ENCODE measurements at regions not wholly inside any gene's neighbourhood (a gene's known extent, or its start where the extent isn't known, plus 50 kb on each side); places are given as distances from the start of the nearest gene placed in this dataset.

- Histone ChIP-seq H3K4me3 (no peak overlapping the region), H3K36me3 (ENCODE audit: low read depth, missing control alignments) (no peaks in the 10 kb centered on the region), H3K27me3 (no peaks in the 10 kb centered on the region), H3K27ac (no peak overlapping the region), H3K4me1 (no peaks in the 10 kb centered on the region), H3K9me3 (no peaks in the 10 kb centered on the region)
- no peak for TF ChIP-seq POLR2A (IDR thresholded peaks at IDR 0.05)
- TF ChIP-seq CTCF (IDR thresholded peaks at IDR 0.05) = no peak
- 48 to 58% methylated on average over 1 of the region's 1 CpG for WGBS, 2 donors
- no peak for DNase-seq
- intact Hi-C loops (cut with DNase I; ENCODE audit: low total_unique reads) = no loop called here
These were observed 207.0 kb upstream of the COL3A1 start for GRCh38 chr2:188767176-188767575.

DNA sequence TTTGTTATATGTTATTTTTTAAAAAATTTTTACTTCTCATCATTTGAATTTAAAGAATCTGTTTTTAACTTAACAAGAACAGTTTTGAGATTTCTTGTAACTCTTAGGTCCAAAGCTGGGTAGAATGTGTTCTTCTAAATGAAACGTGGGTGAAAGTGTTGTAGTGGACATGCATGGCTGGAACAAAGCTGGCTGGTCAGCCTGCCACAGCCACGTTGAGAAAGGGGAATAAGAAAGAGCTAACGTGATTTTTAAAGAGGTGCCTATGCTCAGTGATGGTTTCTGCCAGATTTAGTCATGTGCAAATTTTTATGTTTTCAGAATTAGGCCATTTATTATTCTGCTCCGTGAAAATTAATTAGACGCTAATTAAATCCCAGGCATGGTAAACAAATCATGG is 203.9 kb upstream of the COL3A1 start:
- H3K9me3 ChIP-seq = no peaks in the 10 kb centered on the region
- intact Hi-C loops (cut with DNase I; ENCODE audit: low total_unique reads) = no loop called here
- no peak overlapping the region for H3K4me3 ChIP-seq
- no peaks in the 10 kb centered on the region for H3K36me3 ChIP-seq (ENCODE audit: low read depth, missing control alignments)
- no peaks in the 10 kb centered on the region for H3K4me1 ChIP-seq
- H3K27ac ChIP-seq = no peak overlapping the region
- no peak for TF ChIP-seq POLR2A (IDR thresholded peaks at IDR 0.05)
- H3K27me3 ChIP-seq = no peaks in the 10 kb centered on the region
- no peak for DNase-seq
- 62 to 65% methylated on average over 5 of the region's 5 CpGs for WGBS, 2 donors

DNA sequence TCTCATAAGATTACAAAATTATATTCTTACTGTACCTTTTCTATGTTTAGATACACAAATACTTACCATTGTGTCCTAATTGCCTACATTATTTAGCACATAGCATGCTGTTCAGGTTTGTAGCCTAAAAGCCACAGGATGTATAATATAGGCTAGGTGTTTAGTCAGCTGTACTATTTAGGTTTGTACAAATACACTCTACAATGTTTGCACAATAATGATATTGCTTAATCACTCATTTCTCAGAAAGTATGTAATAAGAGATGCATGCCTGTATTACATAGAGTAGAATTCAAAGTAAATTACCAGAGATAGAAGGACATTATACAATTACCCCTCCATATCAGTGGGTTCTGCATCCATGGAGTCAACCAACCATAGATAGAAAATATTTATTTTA is 201.1 kb upstream of the COL3A1 start:
- intact Hi-C loops (cut with DNase I; ENCODE audit: low total_unique reads) = no loop called here
- Histone ChIP-seq H3K9me3 (no peaks in the 10 kb centered on the region), H3K36me3 (ENCODE audit: low read depth, missing control alignments) (no peaks in the 10 kb centered on the region), H3K27ac (no peak overlapping the region), H3K4me1 (no peaks in the 10 kb centered on the region), H3K27me3 (no peaks in the 10 kb centered on the region), H3K4me3 (no peak overlapping the region)
- no peak for DNase-seq
- TF ChIP-seq CTCF (IDR thresholded peaks at IDR 0.05) = no peak
- no peak for TF ChIP-seq POLR2A (IDR thresholded peaks at IDR 0.05)

GRCh38 chr2:188776634-188777033 is 197.5 kb upstream of the COL3A1 start:
- intact Hi-C loops (cut with DNase I; ENCODE audit: low total_unique reads) = no loop called here
- no peaks in the 10 kb centered on the region for H3K4me1 ChIP-seq
- H3K36me3 ChIP-seq (ENCODE audit: low read depth, missing control alignments) = no peaks in the 10 kb centered on the region
- H3K27ac ChIP-seq = no peak overlapping the region
- 93 to 98% methylated on average over 1 of the region's 1 CpG for WGBS, 2 donors
- H3K9me3 ChIP-seq = no peaks in the 10 kb centered on the region
- no peak for TF ChIP-seq CTCF (IDR thresholded peaks at IDR 0.05)
- TF ChIP-seq POLR2A (IDR thresholded peaks at IDR 0.05) = no peak
- no peaks in the 10 kb centered on the region for H3K27me3 ChIP-seq
- DNase-seq = no peak
- H3K4me3 ChIP-seq = no peak overlapping the region

DNA sequence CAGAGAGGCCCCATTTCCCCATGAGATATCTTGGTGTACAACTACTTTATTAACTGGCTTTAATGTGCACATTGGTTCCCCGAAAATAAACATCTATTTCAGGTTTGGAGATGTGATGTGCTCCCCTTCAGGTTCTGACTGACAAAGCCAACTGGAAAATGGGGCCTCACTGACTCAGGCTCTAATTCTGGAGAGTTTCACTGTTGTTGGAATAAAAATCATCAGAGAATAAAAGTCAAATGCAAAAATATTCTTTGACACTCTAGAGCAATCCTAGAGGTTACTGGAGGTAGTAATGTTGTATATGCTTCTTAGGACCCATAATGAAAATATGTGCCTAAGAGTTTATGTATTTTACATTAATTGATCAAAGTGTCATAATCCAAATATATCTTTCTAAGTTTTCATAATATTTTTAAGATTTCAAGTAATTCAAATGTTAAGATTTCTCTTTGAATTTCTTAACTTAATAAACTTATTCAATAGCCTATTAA is 189.9 kb upstream of the COL3A1 start:
- H3K4me3 ChIP-seq = no peak overlapping the region
- no peak for DNase-seq
- H3K4me1 ChIP-seq = peaks cover 3% of the 10 kb centered on the region
- intact Hi-C loops (cut with DNase I; ENCODE audit: low total_unique reads) = no loop called here
- no peaks in the 10 kb centered on the region for H3K9me3 ChIP-seq
- no peak for TF ChIP-seq CTCF (IDR thresholded peaks at IDR 0.05)
- TF ChIP-seq POLR2A (IDR thresholded peaks at IDR 0.05) = no peak
- no peak overlapping the region for H3K27ac ChIP-seq
- H3K36me3 ChIP-seq (ENCODE audit: low read depth, missing control alignments) = no peaks in the 10 kb centered on the region
- 88 to 90% methylated on average over 1 of the region's 1 CpG for WGBS, 2 donors
- no peaks in the 10 kb centered on the region for H3K27me3 ChIP-seq

Measured in testis (tissue), 2 donors.